ENCODE measurements at regions not wholly inside any gene's neighbourhood (a gene's known extent, or its start where the extent isn't known, plus 50 kb on each side); places are given as distances from the start of the nearest gene placed in this dataset.

- H3K79me2 ChIP-seq (ENCODE audit: insufficient read depth, low read length) = no peaks in the 10 kb centered on the region
- H3K4me3 ChIP-seq (ENCODE audit: insufficient read depth, low read length, poor library complexity, severe bottlenecking) = no peak overlapping the region
- H3K9ac ChIP-seq (ENCODE audit: low read length) = no peak overlapping the region
- no peak overlapping the region for H3K4me2 ChIP-seq (ENCODE audit: low read depth, low read length, poor library complexity, severe bottlenecking)
- no peaks in the 10 kb centered on the region for H3F3A ChIP-seq (ENCODE audit: insufficient read depth)
- H3K9me3 ChIP-seq (ENCODE audit: insufficient read depth, low read length) = no peaks in the 10 kb centered on the region
- no peaks in the 10 kb centered on the region for H3K27me3 ChIP-seq (ENCODE audit: low read length)
- no peaks in the 10 kb centered on the region for H4K20me1 ChIP-seq (ENCODE audit: low read depth, low read length)
- no peak for TF ChIP-seq EZH2phosphoT487 (conservative IDR thresholded peaks at IDR 0.05; ENCODE audit: low read length)
- no peak for TF ChIP-seq CTCF (IDR thresholded peaks at IDR 0.05; ENCODE audit: insufficient read depth, low read length, poor library complexity, severe bottlenecking)
- no peaks in the 10 kb centered on the region for H3K9me2 ChIP-seq (replicated peaks; ENCODE audit: insufficient read depth, low read length)
- H3K36me3 ChIP-seq (ENCODE audit: low read length) = no peaks in the 10 kb centered on the region
- no peak overlapping the region for H3K27ac ChIP-seq (ENCODE audit: low read depth, low read length)
- no peak overlapping the region for H2AFZ ChIP-seq (ENCODE audit: low read depth, low read length, severe bottlenecking)
These were observed 178.4 kb downstream of the ARRDC4 start for GRCh38 chr15:98138910-98139309.

- H3F3A ChIP-seq (ENCODE audit: insufficient read depth) = no peaks in the 10 kb centered on the region
- no peaks in the 10 kb centered on the region for H3K9me2 ChIP-seq (replicated peaks; ENCODE audit: insufficient read depth, low read length)
- no peaks in the 10 kb centered on the region for H4K20me1 ChIP-seq (ENCODE audit: low read depth, low read length)
- H3K4me2 ChIP-seq (ENCODE audit: low read depth, low read length, poor library complexity, severe bottlenecking) = no peak overlapping the region
- H3K36me3 ChIP-seq (ENCODE audit: low read length) = no peaks in the 10 kb centered on the region
- no peaks in the 10 kb centered on the region for H3K79me2 ChIP-seq (ENCODE audit: insufficient read depth, low read length)
- H3K4me3 ChIP-seq (ENCODE audit: insufficient read depth, low read length, poor library complexity, severe bottlenecking) = no peak overlapping the region
- TF ChIP-seq EZH2phosphoT487 (conservative IDR thresholded peaks at IDR 0.05; ENCODE audit: low read length) (no peak), CTCF (IDR thresholded peaks at IDR 0.05; ENCODE audit: insufficient read depth, low read length, poor library complexity, severe bottlenecking) (no peak)
- H3K27ac ChIP-seq (ENCODE audit: low read depth, low read length) = no peak overlapping the region
- no peak overlapping the region for H3K9ac ChIP-seq (ENCODE audit: low read length)
- no peaks in the 10 kb centered on the region for H3K27me3 ChIP-seq (ENCODE audit: low read length)
- H3K9me3 ChIP-seq (ENCODE audit: insufficient read depth, low read length) = no peaks in the 10 kb centered on the region
- H2AFZ ChIP-seq (ENCODE audit: low read depth, low read length, severe bottlenecking) = no peak overlapping the region
These were observed 178.8 kb downstream of the ARRDC4 start for GRCh38 chr15:98139337-98139736.

- no peaks in the 10 kb centered on the region for H4K20me1 ChIP-seq (ENCODE audit: low read depth, low read length)
- H3K79me2 ChIP-seq (ENCODE audit: insufficient read depth, low read length) = no peaks in the 10 kb centered on the region
- H3K4me3 ChIP-seq (ENCODE audit: insufficient read depth, low read length, poor library complexity, severe bottlenecking) = no peak overlapping the region
- H3K9me2 ChIP-seq (replicated peaks; ENCODE audit: insufficient read depth, low read length) = no peaks in the 10 kb centered on the region
- H3K4me2 ChIP-seq (ENCODE audit: low read depth, low read length, poor library complexity, severe bottlenecking) = no peak overlapping the region
- TF ChIP-seq EZH2phosphoT487 (conservative IDR thresholded peaks at IDR 0.05; ENCODE audit: low read length) (no peak), CTCF (IDR thresholded peaks at IDR 0.05; ENCODE audit: insufficient read depth, low read length, poor library complexity, severe bottlenecking) (no peak)
- H3F3A ChIP-seq (ENCODE audit: insufficient read depth) = no peaks in the 10 kb centered on the region
- H3K27ac ChIP-seq (ENCODE audit: low read depth, low read length) = no peak overlapping the region
- H2AFZ ChIP-seq (ENCODE audit: low read depth, low read length, severe bottlenecking) = no peak overlapping the region
- H3K27me3 ChIP-seq (ENCODE audit: low read length) = no peaks in the 10 kb centered on the region
- H3K36me3 ChIP-seq (ENCODE audit: low read length) = no peaks in the 10 kb centered on the region
- H3K9ac ChIP-seq (ENCODE audit: low read length) = no peak overlapping the region
- H3K9me3 ChIP-seq (ENCODE audit: insufficient read depth, low read length) = no peaks in the 10 kb centered on the region
These were observed 182.1 kb downstream of the ARRDC4 start for GRCh38 chr15:98142572-98142971.
